ENCODE measurements at regions not wholly inside any gene's neighbourhood (a gene's known extent, or its start where the extent isn't known, plus 50 kb on each side); places are given as distances from the start of the nearest gene placed in this dataset.

DNA sequence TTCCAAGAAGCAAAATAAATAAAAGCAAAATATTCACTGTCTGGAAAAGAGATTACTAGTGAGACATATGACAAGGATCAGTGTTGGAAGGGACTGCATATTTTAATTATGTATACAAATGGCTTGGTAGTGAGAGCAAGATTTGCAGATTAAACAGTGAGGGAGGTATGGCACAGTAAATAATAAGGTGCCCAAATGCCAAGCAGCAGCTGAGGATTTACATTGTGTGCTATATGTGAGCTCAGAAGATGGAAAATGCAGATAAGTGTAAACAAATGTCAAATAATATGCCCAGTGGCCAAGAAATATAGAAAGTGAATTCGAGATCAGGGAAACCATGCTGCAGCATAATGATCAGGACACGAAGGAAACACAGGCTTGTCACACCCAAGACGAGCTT, 173.8 kb upstream of the NRSN1 start:
- TF ChIP-seq, protein P1, sequence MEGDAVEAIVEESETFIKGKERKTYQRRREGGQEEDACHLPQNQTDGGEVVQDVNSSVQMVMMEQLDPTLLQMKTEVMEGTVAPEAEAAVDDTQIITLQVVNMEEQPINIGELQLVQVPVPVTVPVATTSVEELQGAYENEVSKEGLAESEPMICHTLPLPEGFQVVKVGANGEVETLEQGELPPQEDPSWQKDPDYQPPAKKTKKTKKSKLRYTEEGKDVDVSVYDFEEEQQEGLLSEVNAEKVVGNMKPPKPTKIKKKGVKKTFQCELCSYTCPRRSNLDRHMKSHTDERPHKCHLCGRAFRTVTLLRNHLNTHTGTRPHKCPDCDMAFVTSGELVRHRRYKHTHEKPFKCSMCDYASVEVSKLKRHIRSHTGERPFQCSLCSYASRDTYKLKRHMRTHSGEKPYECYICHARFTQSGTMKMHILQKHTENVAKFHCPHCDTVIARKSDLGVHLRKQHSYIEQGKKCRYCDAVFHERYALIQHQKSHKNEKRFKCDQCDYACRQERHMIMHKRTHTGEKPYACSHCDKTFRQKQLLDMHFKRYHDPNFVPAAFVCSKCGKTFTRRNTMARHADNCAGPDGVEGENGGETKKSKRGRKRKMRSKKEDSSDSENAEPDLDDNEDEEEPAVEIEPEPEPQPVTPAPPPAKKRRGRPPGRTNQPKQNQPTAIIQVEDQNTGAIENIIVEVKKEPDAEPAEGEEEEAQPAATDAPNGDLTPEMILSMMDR (conservative IDR thresholded peaks at IDR 0.05 in 1 of 2, IDR thresholded peaks at IDR 0.05 in 1 of 2; ENCODE audit: low read depth in 1 of 2, low read length in 2 of 2) = no peak
- TF ChIP-seq EZH2 (IDR thresholded peaks at IDR 0.05; ENCODE audit: low read length, missing control alignments) = no peak
